ENCODE measurements at regions not wholly inside any gene's neighbourhood (a gene's known extent, or its start where the extent isn't known, plus 50 kb on each side); places are given as distances from the start of the nearest gene placed in this dataset.

DNA sequence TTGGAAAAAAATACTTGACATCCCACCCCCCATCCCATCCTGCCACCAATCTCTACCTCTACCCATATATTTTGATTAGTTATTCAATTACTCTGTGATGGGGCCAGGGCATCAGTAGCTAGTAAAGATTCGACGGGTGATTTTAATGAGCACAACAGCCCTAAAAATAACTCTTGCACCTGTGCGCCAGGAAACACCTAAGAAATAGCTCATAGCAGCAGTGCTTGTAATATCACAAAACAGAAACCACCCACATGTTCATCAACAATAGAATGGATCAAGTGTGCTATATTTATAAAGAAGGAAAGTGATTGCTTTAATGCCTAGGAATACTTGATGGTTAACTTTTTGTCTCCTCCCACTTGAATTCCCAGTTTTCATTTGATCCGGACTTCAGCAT, 225.6 kb upstream of the LCORL start:
- DNase-seq (ENCODE audit: low read depth), result no peak

DNA sequence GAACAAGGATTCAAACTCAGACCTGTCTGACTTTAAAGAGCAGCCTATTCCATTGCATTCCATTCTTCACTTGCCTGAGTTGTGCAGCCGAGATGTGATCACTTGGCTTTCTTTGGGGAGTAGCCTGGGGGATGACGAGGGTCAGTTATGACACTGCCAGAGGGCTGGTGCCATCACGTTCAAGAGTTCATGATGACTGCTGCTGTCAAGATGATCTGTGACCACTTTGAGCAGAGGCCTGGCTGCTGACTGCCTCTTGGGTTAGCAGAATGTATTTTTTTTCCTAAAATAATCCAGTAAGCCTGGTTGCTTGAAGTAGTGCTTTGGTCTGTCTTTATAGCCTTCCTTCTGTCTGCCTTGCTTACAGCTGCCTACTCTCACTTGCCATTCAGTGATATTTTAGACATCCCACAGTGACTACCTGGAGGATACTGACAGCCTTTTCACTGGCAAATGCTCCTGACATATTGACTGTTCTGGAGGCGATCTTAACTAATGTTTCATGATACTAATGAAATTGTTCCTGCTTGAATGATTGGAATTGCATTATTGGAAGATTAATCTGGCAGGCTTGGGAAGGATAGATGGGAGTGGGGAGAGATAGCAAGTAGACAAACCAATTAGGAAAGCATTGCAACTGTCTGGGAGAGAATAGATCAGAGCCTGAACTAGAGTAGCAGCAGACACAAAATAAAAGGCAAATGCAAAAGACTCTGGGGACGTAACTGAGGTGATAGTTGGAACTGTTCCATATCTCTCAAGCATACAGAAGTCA, 221.6 kb upstream of the LCORL start:
- DNase-seq (ENCODE audit: low read depth), result no peak

DNA sequence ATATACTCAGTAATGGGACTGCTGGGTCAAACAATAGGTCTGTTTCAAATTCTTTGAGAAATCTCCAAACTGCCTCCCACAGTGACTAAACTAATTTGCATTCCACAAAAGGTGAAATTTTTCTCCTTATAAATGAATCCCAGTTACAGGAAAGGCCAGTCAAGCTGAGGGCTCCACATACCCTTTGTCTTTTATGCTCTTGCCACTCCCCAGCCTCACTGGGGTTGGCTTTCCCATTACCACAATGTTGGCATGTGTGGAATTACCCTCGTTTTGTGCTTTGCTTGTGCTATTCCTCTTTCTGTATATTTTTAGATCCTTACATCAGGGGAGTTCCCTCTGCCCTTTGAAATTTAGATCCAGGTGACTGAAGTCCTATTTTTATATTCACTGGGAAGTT, 220.2 kb upstream of the LCORL start:
- DNase-seq (ENCODE audit: low read depth), result no peak

DNA sequence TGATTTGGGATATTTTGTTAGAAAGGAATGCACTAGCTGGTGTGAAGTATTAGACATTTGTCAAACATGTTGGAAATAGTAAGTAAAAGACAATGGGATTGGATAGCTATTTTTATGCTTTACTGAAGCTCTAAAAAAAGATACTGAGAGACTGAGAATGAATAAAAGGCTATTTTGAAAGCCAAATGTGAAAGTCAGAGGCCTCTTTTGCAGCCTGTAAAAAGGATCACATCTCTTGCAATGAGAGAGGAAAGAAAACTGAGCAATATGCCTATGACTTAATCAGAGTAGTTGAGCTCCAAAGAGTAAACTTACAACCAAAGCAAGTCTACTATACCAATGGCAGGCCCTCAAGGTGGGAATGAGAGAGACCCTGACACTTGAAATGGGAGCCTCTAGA, 212.6 kb upstream of the LCORL start:
- no peak for DNase-seq (ENCODE audit: low read depth)

DNA sequence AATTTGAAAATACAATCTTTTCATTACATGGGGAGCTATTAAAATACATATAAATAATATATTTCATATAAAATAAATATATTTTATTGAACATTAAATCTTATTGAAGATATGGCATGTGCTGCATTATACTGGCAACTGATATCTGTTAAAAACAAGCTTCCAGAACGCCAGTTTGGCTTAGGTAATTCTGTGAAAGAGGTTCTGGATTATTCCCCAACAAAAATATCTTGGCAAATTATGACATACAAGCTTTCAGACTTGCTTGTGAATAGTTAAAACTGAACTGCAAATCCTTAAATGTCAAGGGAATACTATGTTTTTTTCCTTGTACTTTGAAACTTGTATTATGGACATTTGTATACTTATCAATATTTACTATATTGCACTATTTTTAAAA, 210.2 kb upstream of the LCORL start:
- DNase-seq (ENCODE audit: low read depth), result no peak

DNA sequence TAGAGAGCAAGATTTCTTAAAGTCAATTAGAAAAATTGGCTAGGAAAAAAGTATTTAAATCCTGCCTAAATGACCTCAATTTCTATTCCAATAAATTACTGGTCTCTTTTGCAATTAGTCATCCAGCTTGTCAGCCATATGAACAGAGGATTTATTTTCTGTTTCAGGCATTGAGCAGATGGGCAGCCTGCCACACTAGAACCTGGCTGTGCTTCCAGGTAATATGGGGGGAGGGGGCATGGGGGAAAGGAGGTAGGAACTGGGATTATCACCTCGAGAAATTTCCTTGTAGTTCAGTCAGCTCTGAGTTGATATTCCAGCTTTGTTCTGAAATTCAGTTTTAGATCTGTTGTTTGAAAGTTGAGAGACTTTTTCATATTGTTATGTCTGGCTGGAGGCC, 206.3 kb upstream of the LCORL start:
- no peak for DNase-seq (ENCODE audit: low read depth)

DNA sequence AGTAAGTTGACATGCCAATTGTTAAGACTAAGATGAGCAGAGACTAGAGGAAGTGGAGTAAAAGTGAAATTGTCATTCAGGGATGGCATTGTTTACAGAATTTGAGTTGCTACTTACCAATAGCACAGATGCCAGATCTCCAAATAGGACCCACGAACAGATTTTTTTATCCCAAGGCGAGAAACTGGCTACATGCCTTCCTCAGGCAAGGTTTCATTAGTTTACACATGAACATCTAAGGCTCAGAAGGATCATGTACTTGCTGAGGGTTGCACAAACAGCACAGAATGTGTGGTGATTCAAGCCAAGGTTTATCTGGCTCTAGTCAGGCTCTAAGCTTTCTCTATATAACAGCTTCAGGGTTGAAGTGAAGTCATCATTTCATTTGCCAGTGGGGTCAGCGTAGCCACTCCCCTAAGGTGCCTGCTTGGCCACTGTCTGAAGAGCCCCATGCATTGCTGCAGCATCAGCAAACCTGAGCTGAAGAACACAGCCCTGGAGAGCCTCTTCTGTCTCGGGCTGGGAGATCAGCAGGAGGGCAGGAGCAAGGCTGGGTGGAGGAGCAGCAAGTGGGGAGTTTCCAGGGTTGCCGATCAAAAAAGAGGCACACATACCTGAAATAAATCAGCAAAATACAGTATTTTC, 193.0 kb upstream of the LCORL start:
- no peak for DNase-seq (ENCODE audit: low read depth)

DNA sequence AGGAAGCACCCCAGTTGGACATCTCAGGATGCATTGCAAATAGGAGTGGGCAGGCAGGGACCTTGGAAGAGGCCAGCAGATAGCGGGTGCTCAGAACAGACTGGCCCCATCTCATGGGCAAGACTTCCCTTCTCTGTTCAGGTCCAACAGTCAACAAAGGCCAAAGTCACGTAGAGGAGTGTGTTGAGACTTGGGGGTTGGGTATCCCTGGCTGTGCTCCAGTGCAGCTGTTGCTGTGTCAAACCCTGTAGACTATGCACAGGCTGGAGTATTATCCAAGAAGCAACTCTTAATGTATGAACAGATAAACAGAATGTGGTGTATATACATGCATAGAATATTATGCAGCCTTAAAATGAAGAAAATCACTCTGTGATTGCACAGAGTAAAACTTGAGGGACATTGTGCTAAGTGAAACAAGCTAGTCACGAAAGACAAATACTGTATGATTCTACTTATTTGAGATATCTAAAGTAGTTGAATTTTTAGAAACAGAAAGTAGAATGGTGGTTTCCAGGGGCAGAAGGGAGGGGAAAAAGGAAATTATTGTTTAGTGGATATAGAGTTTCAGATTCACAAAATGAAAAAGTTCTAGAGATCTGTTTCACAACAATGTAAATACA, 192.1 kb upstream of the LCORL start:
- no peak for DNase-seq (ENCODE audit: low read depth)

DNA sequence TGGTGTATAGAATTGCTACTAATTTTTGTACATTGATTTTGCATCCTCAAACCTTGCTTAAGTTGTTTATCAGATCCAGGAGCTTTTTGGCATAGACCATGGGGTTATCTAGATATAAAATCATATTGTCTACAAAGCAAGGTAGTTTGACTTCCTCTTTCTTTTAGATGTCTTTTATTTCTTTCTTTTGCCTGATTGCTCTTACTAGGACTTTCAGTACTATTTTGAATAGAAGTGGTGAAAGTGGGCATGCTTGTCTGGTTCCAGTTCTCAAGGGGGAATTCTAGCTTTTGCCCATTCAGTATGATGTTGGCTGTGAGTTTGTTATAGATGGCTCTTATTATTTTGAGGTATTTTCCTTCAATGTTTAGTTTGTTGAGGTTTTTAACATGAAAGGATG, 187.9 kb upstream of the LCORL start:
- DNase-seq (ENCODE audit: low read depth), result no peak

DNA sequence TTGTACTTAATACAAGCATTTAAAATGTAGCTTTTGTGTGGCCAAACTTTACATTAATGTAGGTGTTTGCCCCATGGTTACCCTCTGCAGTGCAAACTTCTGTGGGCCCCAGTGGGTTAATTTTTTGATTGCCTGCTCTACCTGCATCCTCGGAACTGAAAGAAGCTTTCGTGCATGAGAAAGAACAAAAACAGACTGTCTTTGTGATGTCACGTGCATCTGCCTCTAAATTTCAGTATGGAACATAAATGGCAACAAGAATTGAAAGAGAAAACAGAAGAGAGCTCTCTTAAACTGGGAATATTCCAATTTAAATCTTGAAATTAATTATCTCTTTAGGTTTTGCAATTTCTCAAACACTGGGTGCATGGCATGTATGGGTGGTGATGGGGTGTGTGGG, 182.4 kb upstream of the LCORL start:
- no peak for DNase-seq (ENCODE audit: low read depth)

DNA sequence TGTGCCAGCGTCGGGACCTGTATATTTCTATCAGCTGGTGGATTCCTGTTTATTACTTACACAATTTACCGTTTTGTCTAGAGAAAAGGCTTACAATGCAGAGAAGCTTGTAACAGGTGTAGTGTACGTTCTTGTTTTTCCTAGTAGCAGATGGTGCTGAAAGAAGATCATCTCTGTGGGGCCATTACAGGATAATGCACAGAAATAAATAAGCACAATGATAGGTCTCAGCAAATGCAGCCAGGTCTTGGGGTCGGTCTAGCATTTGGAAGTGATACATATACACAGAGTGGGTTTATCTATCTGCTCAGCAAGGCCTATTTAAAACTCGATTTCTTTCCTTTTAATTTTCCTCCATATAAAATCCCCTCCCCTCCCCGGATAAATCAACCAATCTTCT, 180.9 kb upstream of the LCORL start:
- no peak for DNase-seq (ENCODE audit: low read depth)

DNA sequence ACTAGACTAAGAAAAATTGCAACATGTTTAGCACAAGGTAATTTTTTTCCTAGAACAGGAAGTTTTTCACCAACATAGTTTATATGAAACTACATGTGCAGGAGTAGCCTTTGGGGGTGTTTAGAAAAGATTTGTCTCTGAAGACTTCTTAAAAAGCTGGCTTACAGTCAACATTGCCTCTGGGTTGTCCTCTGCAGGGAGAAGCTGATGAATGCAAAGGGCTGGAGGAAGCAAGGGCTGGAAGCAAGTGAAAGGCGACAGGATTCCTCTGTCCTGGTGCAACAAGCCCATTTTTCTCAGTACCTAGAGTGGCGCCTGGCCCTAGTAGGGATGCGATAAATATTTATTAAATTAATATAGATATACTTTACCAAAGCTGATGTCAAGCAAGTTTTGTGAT, 180.3 kb upstream of the LCORL start:
- no peak for DNase-seq (ENCODE audit: low read depth)

DNA sequence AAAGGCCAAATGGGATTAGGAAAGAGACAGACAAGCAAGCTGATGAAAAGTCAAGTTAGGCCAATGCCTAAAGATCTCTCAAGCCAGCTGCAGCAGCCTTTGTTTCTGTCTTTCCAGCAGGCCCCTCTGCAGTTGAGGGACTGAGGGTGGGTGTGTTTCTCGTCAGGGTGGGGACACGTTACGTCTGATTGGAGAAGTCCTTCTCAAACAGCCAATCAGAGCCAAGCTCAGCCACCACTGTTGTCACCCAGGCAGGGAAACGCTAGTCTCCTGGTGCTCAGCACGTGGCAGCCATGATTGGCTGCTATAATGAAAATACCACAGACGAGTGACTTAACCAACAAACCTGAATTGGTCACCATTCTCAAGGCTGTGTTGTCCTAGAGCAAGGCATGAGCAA, 177.1 kb upstream of the LCORL start:
- no peak for DNase-seq (ENCODE audit: low read depth)

DNA sequence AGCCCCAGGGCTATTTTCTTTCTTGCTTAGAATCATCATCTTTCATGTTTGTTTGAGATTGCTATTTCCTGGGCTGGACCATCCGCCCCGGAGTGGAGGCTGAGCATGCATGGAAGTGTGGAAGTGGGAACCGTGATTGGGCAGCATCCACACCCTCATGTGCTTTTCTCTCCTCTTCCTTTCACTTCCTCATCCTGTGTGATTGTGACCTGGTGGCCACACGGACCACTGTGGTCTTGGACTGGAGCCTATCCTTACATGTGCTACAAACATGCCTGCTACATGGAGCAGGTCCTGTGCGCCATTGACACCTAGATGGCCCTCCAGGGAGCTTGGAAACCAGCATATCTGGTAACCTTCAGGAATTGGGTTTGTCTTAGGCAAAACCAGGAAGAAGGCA, 175.9 kb upstream of the LCORL start:
- no peak for DNase-seq (ENCODE audit: low read depth)

DNA sequence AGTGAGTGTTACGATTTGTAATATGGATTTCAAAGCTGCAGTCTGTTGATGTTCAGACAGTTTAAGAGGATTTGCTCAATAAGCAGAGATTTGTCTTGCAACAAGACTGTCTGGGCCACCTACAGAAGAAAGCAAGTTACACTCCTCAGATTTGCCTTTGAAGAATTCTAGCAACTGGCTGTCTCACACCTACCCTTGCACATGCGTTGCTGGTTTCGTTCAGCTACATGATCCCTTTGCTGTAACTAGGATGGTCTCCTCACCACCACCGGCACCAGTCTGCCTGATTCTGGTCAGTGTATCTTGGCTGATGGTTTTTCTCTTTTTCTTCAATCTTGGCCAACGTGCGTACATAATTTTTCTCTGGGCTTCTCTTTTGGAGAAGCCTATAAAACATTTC, 172.7 kb upstream of the LCORL start:
- no peak for DNase-seq (ENCODE audit: low read depth)

DNA sequence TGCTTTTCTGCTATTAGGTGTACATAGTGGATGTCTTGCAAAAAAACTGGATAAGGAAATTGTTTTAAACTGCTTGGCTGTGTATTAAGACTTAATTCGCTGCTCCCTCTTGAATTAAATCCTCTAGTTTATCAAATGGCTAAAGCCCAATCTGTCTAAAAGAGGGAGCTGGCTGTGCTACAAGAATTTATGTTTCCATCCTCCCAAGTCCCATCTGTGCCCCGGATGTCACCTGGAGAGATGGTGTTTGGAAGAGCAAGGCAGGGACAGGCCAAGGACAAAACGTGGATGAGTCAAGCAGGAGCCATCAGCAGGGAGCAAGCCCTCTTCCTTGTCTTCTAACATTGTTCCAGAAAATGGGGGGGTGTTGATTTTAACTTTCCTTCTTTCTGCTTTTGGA, 171.3 kb upstream of the LCORL start:
- no peak for DNase-seq (ENCODE audit: low read depth)

DNA sequence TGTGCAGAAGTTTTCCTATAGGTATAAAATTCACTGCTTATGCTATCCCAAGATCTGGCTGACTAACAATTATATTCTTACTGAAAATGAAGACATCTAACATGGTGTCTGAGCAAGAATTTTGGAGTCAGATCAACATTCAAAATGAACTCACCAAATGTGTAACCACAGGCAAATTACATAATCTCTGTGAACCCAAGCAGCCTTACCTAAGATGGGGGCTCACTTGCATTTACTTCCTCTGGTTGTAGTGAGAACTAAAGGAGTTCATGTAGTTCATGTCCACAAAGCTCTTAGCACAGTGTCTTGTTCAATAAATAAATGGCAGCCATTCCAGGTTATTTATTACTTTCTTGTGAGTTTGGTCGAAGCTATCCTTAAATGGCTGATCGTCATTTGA, 163.9 kb upstream of the LCORL start:
- no peak for DNase-seq (ENCODE audit: low read depth)

DNA sequence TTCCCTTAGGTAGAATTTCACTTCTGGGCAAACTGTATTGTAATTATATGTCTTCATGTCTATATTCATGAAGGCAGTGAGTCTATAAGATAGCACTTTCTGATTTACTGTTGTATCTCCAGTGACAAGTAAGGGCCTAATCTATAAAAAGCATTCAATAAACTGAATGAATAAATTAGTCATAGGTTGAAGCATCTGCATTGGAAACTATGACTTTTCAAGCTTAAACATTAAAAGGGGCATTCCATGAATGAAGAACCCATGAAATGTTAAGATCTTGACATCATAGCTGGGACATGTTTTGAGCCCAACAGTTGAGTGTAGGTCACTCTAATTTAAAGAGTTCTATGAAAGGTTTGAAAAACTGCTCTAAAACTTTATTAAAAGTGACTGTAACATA, 159.3 kb upstream of the LCORL start:
- DNase-seq (ENCODE audit: low read depth), result no peak

DNA sequence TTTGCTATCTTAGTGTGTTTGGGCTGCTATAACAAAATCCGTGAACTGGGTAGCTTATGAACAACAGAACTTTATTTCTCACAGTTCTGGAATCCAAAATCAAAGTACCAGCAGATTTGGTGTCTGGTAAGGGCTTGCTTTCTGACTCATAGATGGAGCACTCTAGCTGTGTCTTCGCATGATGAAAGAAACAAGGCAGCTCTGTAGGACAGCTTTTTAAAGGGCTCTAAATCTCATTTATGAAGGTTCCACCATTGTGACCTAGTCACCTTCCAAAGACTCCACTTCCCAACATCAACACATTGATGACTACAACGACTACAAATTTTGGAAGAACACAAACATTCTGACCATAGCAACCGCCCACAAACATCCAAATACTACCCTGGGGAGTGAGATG, 158.6 kb upstream of the LCORL start:
- DNase-seq (ENCODE audit: low read depth), result no peak

DNA sequence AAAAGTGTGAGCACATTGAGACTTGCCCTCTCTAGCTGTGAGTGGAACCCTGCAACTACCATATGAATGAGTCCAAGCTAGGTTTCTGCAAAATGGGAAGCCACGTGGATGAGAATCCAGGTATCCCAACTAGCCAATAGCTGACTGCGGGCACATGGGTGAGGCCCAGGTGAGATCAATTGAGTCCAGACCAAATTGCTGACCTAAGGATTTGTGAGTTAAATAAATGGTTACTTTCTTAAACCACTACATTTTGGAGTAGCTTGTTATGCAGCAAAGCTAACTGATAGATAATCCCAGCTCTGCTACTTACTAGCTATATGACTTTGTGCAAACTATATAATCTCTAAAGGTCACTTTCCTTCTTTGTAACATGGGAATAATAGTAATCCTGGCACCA, 150.3 kb upstream of the LCORL start:
- DNase-seq (ENCODE audit: low read depth), result no peak

DNA sequence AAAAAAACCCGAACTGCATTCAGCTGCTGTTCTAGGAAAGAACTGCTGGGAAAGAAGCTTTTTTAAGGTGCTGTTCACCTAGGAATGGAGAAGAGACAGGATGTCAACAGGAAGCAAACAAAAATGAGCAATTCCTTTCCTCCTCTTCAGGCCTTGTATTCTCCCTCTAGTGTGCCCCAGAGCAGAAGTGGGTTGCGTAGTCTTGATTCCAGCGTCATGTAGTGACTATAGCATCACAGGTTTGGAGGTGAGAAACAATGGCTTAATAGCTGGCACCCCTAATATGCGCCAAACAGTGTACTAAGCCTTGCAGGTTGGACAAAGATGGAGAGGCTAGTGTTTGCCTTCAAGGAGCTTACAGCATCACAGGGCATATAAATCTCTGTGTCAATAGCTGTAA, 146.3 kb upstream of the LCORL start:
- no peak for DNase-seq (ENCODE audit: low read depth)

DNA sequence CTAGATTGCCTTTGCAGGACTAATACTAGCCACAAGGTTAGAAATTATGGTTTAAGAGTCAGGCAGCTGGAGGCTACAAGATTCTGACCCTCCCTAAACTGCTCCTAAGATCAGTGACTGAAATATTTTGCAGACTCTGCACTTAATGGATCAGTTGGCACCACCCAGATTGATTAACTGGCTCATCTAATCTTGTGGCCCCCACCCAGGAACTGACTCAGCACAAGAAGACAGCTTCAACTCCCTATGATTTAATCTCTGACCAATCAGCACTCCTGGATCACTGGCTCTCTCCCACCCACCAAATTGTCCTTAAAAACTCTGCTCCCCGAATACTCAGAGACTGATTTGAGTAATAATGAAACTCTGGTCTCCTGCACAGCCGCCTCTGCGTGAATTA, 145.4 kb upstream of the LCORL start:
- no peak for DNase-seq (ENCODE audit: low read depth)

DNA sequence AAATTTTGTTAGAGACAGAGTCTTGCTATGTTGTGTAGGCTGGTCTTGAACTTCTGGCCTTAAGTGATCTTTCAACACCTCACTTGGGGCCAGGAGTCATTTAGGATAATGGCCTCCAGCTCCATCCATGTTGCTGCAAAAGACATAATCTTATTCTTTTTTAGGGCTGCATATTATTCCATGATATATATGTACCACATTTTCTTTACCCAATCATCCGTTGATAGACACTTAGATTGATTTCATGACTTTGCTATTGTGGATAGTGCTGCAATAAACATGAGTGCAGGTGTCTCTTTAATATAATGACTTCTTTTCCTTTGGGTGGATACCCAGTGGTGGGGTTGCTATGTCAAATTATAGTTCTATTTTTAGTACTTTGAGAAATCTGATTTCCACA, 140.9 kb upstream of the LCORL start:
- no peak for DNase-seq (ENCODE audit: low read depth)
